Gastroesophageal sphincter (tissue), 3 donors: ENCODE measurements at regions not wholly inside any gene's neighbourhood (a gene's known extent, or its start where the extent isn't known, plus 50 kb on each side); places are given as distances from the start of the nearest gene placed in this dataset.

Experiments
- POLR2AphosphoS5 ChIP-seq: sonication (generic); formaldehyde crosslinking; IDR thresholded peaks from one replicate; pipeline ENCODE4 v1.6.1; 2017; ENCODE audit warnings: antibody characterized with exemption
- TF ChIP-seq, protein P1 (sequence below), 4 experiments: fragments of 200-600 bp in 2 of 4; fragments of 450-650 bp in 2 of 4; sonication (generic) in 1 of 4; IDR thresholded peaks; one replicate each; pipeline ENCODE4 v1.5.1; 2017 to 2019; ENCODE audit warnings: antibody characterized with exemption in 4 of 4, mild to moderate bottlenecking in 2 of 4, moderate library complexity in 2 of 4

DNA sequence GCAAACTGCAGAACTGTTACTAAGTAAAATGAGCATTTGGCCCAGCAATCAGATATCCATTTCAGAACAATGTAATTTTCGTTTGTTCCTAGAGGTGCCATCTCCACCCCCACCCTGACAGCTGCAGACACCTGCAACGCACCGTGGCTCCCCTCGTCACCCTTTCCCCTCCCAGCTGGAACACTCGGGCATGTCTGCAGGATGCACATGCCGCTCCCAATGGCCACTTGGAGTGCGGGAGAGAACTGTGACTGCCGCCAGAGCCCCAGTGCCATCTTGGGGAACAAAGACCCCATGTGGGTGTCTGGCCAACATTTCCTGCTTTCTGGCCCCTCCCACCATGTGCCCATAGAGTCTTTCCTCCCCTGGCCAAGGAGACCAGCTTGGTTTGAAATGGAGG lies 436.2 kb downstream of the PCDH10 start:
- TF ChIP-seq, protein P1, sequence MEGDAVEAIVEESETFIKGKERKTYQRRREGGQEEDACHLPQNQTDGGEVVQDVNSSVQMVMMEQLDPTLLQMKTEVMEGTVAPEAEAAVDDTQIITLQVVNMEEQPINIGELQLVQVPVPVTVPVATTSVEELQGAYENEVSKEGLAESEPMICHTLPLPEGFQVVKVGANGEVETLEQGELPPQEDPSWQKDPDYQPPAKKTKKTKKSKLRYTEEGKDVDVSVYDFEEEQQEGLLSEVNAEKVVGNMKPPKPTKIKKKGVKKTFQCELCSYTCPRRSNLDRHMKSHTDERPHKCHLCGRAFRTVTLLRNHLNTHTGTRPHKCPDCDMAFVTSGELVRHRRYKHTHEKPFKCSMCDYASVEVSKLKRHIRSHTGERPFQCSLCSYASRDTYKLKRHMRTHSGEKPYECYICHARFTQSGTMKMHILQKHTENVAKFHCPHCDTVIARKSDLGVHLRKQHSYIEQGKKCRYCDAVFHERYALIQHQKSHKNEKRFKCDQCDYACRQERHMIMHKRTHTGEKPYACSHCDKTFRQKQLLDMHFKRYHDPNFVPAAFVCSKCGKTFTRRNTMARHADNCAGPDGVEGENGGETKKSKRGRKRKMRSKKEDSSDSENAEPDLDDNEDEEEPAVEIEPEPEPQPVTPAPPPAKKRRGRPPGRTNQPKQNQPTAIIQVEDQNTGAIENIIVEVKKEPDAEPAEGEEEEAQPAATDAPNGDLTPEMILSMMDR (IDR thresholded peaks at IDR 0.05) = no peak
- no peak for TF ChIP-seq POLR2AphosphoS5
